Fibroblast of lung (primary cell): ENCODE measurements at regions not wholly inside any gene's neighbourhood (a gene's known extent, or its start where the extent isn't known, plus 50 kb on each side); places are given as distances from the start of the nearest gene placed in this dataset.

Experiments used
- DNase-seq, 2 donors: peaks; one replicate each; pipeline versions ENCODE4 v3.0.0 to v3.0.0-alpha.2; 2010; ENCODE audit warnings: low read depth in 2 of 2
- H2AFZ ChIP-seq: 2 replicates; pipeline ENCODE4 v1.5.1; 2012; ENCODE audit warnings: low read length, control low read depth, inconsistent platforms
- H3K27ac ChIP-seq: 2 replicates; pipeline ENCODE4 v1.5.1; 2011; ENCODE audit warnings: low read length, control low read depth; ENCODE audit not compliant: insufficient read depth
- H3K27me3 ChIP-seq: 2 replicates; pipeline ENCODE4 v1.5.1; 2011; ENCODE audit warnings: mild to moderate bottlenecking, low read length; ENCODE audit not compliant: control insufficient read depth, insufficient read depth
- H3K36me3 ChIP-seq: 2 replicates; pipeline ENCODE4 v1.5.1; 2011; ENCODE audit warnings: low read length; ENCODE audit not compliant: control insufficient read depth, insufficient read depth
- H3K4me1 ChIP-seq: 2 replicates; pipeline ENCODE4 v1.5.1; 2011; ENCODE audit warnings: low read length; ENCODE audit not compliant: control insufficient read depth, insufficient read depth; ENCODE audit errors: extremely low read depth
- H3K4me2 ChIP-seq: 2 replicates; pipeline ENCODE4 v1.5.1; 2011; ENCODE audit warnings: low read length, control low read depth; ENCODE audit not compliant: insufficient read depth; ENCODE audit errors: extremely low read depth
- H3K4me3 ChIP-seq, 4 experiments: fragments of 200-600 bp in 1 of 4; sonication (generic) in 1 of 4; replicated peaks in 1 of 4; 2 replicates each; pipeline ENCODE4 v1.5.1; 2011 to 2016; ENCODE audit warnings: low read length in 4 of 4, low read depth in 3 of 4, mild to moderate bottlenecking in 3 of 4, control low read depth in 2 of 4, inconsistent platforms in 1 of 4, mixed read lengths in 1 of 4; ENCODE audit not compliant: insufficient read depth in 1 of 4; ENCODE audit errors: control extremely low read depth in 1 of 4
- H3K79me2 ChIP-seq: 2 replicates; pipeline ENCODE4 v1.5.1; 2012; ENCODE audit warnings: mild to moderate bottlenecking, low read length, inconsistent platforms; ENCODE audit not compliant: control insufficient read depth, insufficient read depth
- H3K9ac ChIP-seq: 2 replicates; pipeline ENCODE4 v1.5.1; 2011; ENCODE audit warnings: mild to moderate bottlenecking, low read length, control low read depth; ENCODE audit not compliant: insufficient read depth
- H3K9me3 ChIP-seq: 2 replicates; pipeline ENCODE4 v1.5.1; 2012; ENCODE audit warnings: low read depth, low read length; ENCODE audit not compliant: control insufficient read depth, insufficient read depth
- H4K20me1 ChIP-seq: 2 replicates; pipeline ENCODE4 v1.5.1; 2011; ENCODE audit warnings: low read length; ENCODE audit not compliant: control insufficient read depth, insufficient read depth; ENCODE audit errors: extremely low read depth
- CTCF ChIP-seq, 2 donors: IDR thresholded peaks in 1 of 2; conservative IDR thresholded peaks in 1 of 2; 1 replicate in 1 of 2; 2 replicates in 1 of 2; pipeline ENCODE4 v1.5.1; 2011 to 2012; ENCODE audit warnings: low read length in 2 of 2, control low read depth in 1 of 2, inconsistent platforms in 1 of 2, low read depth in 1 of 2, mild to moderate bottlenecking in 1 of 2
- EZH2 ChIP-seq: IDR thresholded peaks from 2 replicates; pipeline ENCODE4 v1.5.1; 2012; ENCODE audit warnings: low read length, control low read depth, mild to moderate bottlenecking; ENCODE audit errors: missing control alignments

GRCh38 chr4:15322006-15322405 lies 105.8 kb upstream of the C1QTNF7 start:
- Histone ChIP-seq H3K79me2 (no peaks in the 10 kb centered on the region), H3K36me3 (no peaks in the 10 kb centered on the region), H3K9ac (no peak overlapping the region), H4K20me1 (no peaks in the 10 kb centered on the region), H3K27ac (no peak overlapping the region), H3K4me2 (no peak overlapping the region), H3K27me3 (no peaks in the 10 kb centered on the region), H3K9me3 (no peaks in the 10 kb centered on the region), H3K4me3 (no peak overlapping the region), H2AFZ (no peak overlapping the region), H3K4me1 (peaks cover 2% of the 10 kb centered on the region)
- no peak for TF ChIP-seq EZH2
- no peak for TF ChIP-seq CTCF (conservative IDR thresholded peaks at IDR 0.05 in 1 of 2, IDR thresholded peaks at IDR 0.05 in 1 of 2; ENCODE audit: low read depth in 1 of 2, low read length in 2 of 2)
- no peak for DNase-seq

GRCh38 chr4:15325987-15326386 lies 101.8 kb upstream of the C1QTNF7 start:
- Histone ChIP-seq H3K79me2 (no peaks in the 10 kb centered on the region), H3K4me1 (peaks cover 8% of the 10 kb centered on the region), H3K27ac (no peak overlapping the region), H3K4me3 (no peak overlapping the region), H3K4me2 (no peak overlapping the region), H3K27me3 (no peaks in the 10 kb centered on the region), H3K36me3 (no peaks in the 10 kb centered on the region), H3K9me3 (no peaks in the 10 kb centered on the region), H4K20me1 (no peaks in the 10 kb centered on the region), H2AFZ (no peak overlapping the region), H3K9ac (no peak overlapping the region)
- TF ChIP-seq CTCF (conservative IDR thresholded peaks at IDR 0.05 in 1 of 2, IDR thresholded peaks at IDR 0.05 in 1 of 2; ENCODE audit: low read depth in 1 of 2, low read length in 2 of 2): no peak
- TF ChIP-seq EZH2: no peak
- DNase-seq: no peak

- Histone ChIP-seq H3K27me3 (no peaks in the 10 kb centered on the region), H3K4me1 (peaks cover 8% of the 10 kb centered on the region), H4K20me1 (no peaks in the 10 kb centered on the region), H3K79me2 (no peaks in the 10 kb centered on the region), H3K36me3 (no peaks in the 10 kb centered on the region), H3K27ac (peak overlapping the region; percentile 44), H2AFZ (no peak overlapping the region), H3K9me3 (no peaks in the 10 kb centered on the region), H3K4me2 (peak overlapping the region; percentile 2), H3K9ac (no peak overlapping the region), H3K4me3 (no peak overlapping the region)
- TF ChIP-seq CTCF (conservative IDR thresholded peaks at IDR 0.05 in 1 of 2, IDR thresholded peaks at IDR 0.05 in 1 of 2; ENCODE audit: low read depth in 1 of 2, low read length in 2 of 2) (peak in 1 of 2 donors; percentile 3), EZH2 (no peak)
- peak; percentile 74 to 98 for DNase-seq
Measured at GRCh38 chr4:15327311-15328298, 100.2 kb upstream of the C1QTNF7 start.
